Calu3 (cell line): ENCODE measurements at regions not wholly inside any gene's neighbourhood (a gene's known extent, or its start where the extent isn't known, plus 50 kb on each side); places are given as distances from the start of the nearest gene placed in this dataset.

Experiments used
- BruUV-seq: library from RNA; stranded (reverse); fragments of 400-500 nt; replicated peaks from 2 replicates; lab custom pipeline; 2021; lab: Mats Ljungman, UMichigan
- CTCF ChIA-PET: fragments of 300-600 bp; sonication (Branson Sonifier 250); formaldehyde crosslinking; loops from one replicate; lab custom pipeline; 2022; ENCODE audit warnings: antibody characterized with exemption; lab: Charles Lee
- DNase-seq: peaks from one replicate; pipeline ENCODE4 v3.0.0; 2022
- H3K27ac Mint-ChIP-seq: one replicate; pipeline ENCODE4 v1.8.0; 2022; ENCODE audit warnings: mixed read lengths; ENCODE audit not compliant: unreplicated experiment
- H3K27me3 Mint-ChIP-seq: one replicate; pipeline ENCODE4 v1.8.0; 2022; ENCODE audit warnings: mixed read lengths; ENCODE audit not compliant: unreplicated experiment
- H3K36me3 Mint-ChIP-seq: one replicate; pipeline ENCODE4 v1.8.0; 2022; ENCODE audit warnings: mild to moderate bottlenecking, moderate library complexity, mixed read lengths; ENCODE audit not compliant: insufficient read depth, unreplicated experiment
- H3K4me1 Mint-ChIP-seq: one replicate; pipeline ENCODE4 v1.8.0; 2022; ENCODE audit warnings: mild to moderate bottlenecking, low read depth, mixed read lengths; ENCODE audit not compliant: unreplicated experiment
- H3K4me3 Mint-ChIP-seq: one replicate; pipeline ENCODE4 v1.8.0; 2022; ENCODE audit warnings: mild to moderate bottlenecking, low read depth, moderate library complexity, mixed read lengths; ENCODE audit not compliant: unreplicated experiment
- H3K9me3 Mint-ChIP-seq: one replicate; pipeline ENCODE4 v1.8.0; 2022; ENCODE audit warnings: low read depth, mixed read lengths; ENCODE audit not compliant: unreplicated experiment
- intact Hi-C: fragments of 100-400 bp; cut with micrococcal nuclease; formaldehyde crosslinking; loops from one replicate; pipeline ENCODE4 v1.10.0; 2022; ENCODE audit not compliant: unreplicated experiment
- TF ChIP-seq, protein P1 (sequence below): fragments of 200-600 bp; IDR thresholded peaks from one replicate; pipeline ENCODE4 v1.8.0; 2022; ENCODE audit warnings: antibody characterized with exemption; ENCODE audit not compliant: unreplicated experiment

DNA sequence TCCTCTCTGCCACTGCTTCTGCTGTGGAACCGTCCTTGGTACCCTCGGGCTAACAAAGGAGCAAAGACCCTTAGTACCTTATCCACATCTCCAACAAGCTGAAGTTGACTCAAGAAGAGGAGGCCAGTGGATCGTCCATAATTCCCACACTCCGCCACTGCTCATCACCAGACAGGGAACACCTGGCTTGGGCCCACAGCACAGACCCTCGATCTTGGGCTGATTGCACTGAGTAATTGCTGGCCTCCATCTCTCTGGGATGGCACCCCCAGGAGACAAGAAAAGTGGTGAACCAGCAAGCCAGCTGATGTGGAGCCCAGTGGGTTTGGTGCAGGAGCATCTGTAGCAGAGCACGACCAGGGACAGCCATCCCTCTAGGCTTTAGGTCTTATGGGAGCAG, 109.4 kb upstream of the GRIK2 start:
- intact Hi-C loops: no loop called here
- no peaks in the 10 kb centered on the region for H3K27me3 Mint-ChIP-seq
- no peaks in the 10 kb centered on the region for H3K4me1 Mint-ChIP-seq
- no peaks in the 10 kb centered on the region for H3K9me3 Mint-ChIP-seq
- DNase-seq: no peak
- H3K4me3 Mint-ChIP-seq: no peak overlapping the region
- CTCF ChIA-PET: no interaction called here
- TF ChIP-seq, protein P1, sequence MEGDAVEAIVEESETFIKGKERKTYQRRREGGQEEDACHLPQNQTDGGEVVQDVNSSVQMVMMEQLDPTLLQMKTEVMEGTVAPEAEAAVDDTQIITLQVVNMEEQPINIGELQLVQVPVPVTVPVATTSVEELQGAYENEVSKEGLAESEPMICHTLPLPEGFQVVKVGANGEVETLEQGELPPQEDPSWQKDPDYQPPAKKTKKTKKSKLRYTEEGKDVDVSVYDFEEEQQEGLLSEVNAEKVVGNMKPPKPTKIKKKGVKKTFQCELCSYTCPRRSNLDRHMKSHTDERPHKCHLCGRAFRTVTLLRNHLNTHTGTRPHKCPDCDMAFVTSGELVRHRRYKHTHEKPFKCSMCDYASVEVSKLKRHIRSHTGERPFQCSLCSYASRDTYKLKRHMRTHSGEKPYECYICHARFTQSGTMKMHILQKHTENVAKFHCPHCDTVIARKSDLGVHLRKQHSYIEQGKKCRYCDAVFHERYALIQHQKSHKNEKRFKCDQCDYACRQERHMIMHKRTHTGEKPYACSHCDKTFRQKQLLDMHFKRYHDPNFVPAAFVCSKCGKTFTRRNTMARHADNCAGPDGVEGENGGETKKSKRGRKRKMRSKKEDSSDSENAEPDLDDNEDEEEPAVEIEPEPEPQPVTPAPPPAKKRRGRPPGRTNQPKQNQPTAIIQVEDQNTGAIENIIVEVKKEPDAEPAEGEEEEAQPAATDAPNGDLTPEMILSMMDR: no peak
- H3K27ac Mint-ChIP-seq: no peak overlapping the region
- BruUV-seq: no TSS peak
- H3K36me3 Mint-ChIP-seq: no peaks in the 10 kb centered on the region

DNA sequence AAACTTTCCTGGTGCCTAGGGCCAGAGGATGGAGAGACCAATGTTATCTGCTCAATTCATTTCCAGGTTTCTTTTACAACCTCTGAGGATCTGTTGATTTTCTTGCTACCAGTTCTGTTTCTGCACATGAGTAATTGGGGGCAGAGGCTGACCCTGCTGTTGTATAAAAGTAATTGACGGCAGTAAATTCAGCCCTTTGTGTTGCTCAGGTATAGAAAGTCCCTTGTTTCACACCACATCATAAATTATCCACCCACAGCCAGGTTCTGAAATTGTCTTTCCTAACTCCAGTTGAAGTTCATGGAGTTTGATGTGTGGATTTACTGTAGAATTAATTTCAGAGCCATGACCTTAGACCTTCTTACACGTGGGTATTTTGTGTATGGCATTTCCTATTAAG, 107.4 kb upstream of the GRIK2 start:
- CTCF ChIA-PET: no interaction called here
- no TSS peak for BruUV-seq
- no peaks in the 10 kb centered on the region for H3K4me1 Mint-ChIP-seq
- TF ChIP-seq, protein P1: no peak
- no peak overlapping the region for H3K4me3 Mint-ChIP-seq
- peaks cover 2% of the 10 kb centered on the region for H3K9me3 Mint-ChIP-seq
- H3K36me3 Mint-ChIP-seq: no peaks in the 10 kb centered on the region
- intact Hi-C loops: no loop called here
- H3K27me3 Mint-ChIP-seq: no peaks in the 10 kb centered on the region
- no peak overlapping the region for H3K27ac Mint-ChIP-seq
- DNase-seq: no peak

DNA sequence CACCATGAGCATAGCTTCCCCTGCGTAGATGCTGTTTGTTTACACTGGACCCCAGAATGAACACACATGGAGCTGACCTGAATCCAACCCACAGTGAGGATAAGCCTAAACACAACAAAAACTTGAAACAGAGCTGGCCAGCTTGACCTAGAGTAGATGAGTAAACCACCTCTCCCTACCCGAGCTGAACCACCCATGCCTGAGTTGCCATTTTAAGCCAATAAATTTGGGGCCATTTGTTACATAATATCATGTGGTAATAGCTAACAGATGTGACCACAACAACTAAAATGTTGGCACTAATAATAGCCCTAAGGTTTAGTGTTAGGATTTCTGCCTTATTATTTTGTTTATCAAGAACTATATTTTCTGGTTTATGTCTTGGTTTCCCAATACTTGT, 103.2 kb upstream of the GRIK2 start:
- intact Hi-C loops: no loop called here
- no TSS peak for BruUV-seq
- Mint-ChIP-seq H3K36me3 (no peaks in the 10 kb centered on the region), H3K27me3 (no peaks in the 10 kb centered on the region), H3K4me1 (no peaks in the 10 kb centered on the region), H3K9me3 (peaks cover 13% of the 10 kb centered on the region), H3K4me3 (no peak overlapping the region), H3K27ac (no peak overlapping the region)
- DNase-seq: no peak
- CTCF ChIA-PET: no interaction called here
- TF ChIP-seq, protein P1: no peak

DNA sequence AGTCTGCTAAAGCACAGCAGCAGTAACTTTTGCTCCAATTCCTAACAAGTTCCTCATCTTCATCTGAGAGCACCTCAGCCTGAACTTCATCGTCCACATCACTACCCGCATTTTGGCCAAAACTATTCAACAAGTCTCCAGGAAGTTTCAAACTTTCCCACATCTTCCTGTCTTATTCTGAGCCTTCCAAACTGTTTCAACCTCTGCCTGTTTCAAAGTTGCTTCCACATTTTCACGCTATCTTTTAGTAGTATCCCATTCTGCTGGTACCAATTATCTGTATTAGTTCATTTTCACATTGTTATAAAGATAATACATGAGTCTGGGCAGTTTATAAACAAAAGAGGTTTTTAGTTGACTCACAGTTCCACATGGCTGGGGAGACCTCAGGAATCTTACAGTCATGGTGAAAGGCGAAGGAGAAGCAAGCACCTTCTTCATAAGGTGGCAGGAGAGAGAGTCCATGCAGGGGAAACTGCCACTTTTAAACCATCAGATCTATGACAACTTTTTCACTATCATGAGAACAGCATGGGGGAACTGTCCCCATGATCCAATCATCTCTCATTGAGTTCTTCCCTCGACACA, 99.4 kb upstream of the GRIK2 start:
- H3K36me3 Mint-ChIP-seq: no peaks in the 10 kb centered on the region
- no TSS peak for BruUV-seq
- no peak overlapping the region for H3K4me3 Mint-ChIP-seq
- no peaks in the 10 kb centered on the region for H3K27me3 Mint-ChIP-seq
- H3K27ac Mint-ChIP-seq: no peak overlapping the region
- CTCF ChIA-PET: no interaction called here
- H3K4me1 Mint-ChIP-seq: no peaks in the 10 kb centered on the region
- TF ChIP-seq, protein P1: no peak
- no peak for DNase-seq
- intact Hi-C loops: no loop called here
- peaks cover 13% of the 10 kb centered on the region for H3K9me3 Mint-ChIP-seq
